PC-3 (cell line): ENCODE measurements at regions not wholly inside any gene's neighbourhood (a gene's known extent, or its start where the extent isn't known, plus 50 kb on each side); places are given as distances from the start of the nearest gene placed in this dataset.
A peak's percentile ranks its signal among the peaks of the same experiment; 100 is the strongest.
"Not testable (repeated sequence)": the region's sequence is repeated elsewhere in the genome, so short reads cannot be mapped to it uniquely, and the experiment has no call there.

Source experiments
- ATAC-seq: fragments of 200-7000 bp; cut with Tn5 transposase; 2 replicates; pipeline ENCODE4 v1.9.1; 2020; ENCODE audit warnings: mild to moderate bottlenecking, moderate library complexity
- BruUV-seq: library from RNA; stranded (reverse); fragments of 400-500 nt; replicated peaks from 2 replicates; lab custom pipeline; 2021; lab: Mats Ljungman, UMichigan
- CTCF ChIA-PET: fragments of 300-600 bp; sonication (Branson Sonifier 250); formaldehyde crosslinking; loops from one replicate; lab custom pipeline; 2022; ENCODE audit warnings: antibody characterized with exemption; lab: Charles Lee
- POLR2A ChIA-PET: fragments of 300-600 bp; sonication (Branson Sonifier 250); formaldehyde crosslinking; loops from one replicate; lab custom pipeline; 2022; ENCODE audit warnings: antibody characterized with exemption; ENCODE audit not compliant: unreplicated experiment; lab: Charles Lee
- DNase-seq: peaks from one replicate; pipeline ENCODE4 v3.0.0-alpha.2; 2015
- H2AFZ ChIP-seq: fragments of 300-600 bp; sonication (generic); 2 replicates; pipeline ENCODE4 v1.6.0; 2016; ENCODE audit warnings: antibody characterized with exemption, low read length
- H3F3A ChIP-seq: fragments of 300-600 bp; sonication (generic); one replicate; pipeline ENCODE4 v1.6.0; 2017; ENCODE audit warnings: antibody characterized with exemption, low read length, control low read depth, mild to moderate bottlenecking; ENCODE audit not compliant: unreplicated experiment
- H3K27ac ChIP-seq: fragments of 300-600 bp; sonication (generic); 2 replicates; pipeline ENCODE4 v1.5.1; 2016; ENCODE audit warnings: mild to moderate bottlenecking, low read length
- H3K27me3 ChIP-seq: fragments of 300-600 bp; sonication (generic); 2 replicates; pipeline ENCODE4 v1.6.1; 2016; ENCODE audit warnings: low read length, mixed read lengths
- H3K36me3 ChIP-seq: fragments of 300-600 bp; sonication (generic); 2 replicates; pipeline ENCODE4 v1.6.1; 2016; ENCODE audit warnings: low read depth, mixed run types, low read length, mixed read lengths
- H3K4me1 ChIP-seq: fragments of 300-600 bp; sonication (generic); 2 replicates; pipeline ENCODE4 v1.5.1; 2016; ENCODE audit warnings: low read length; ENCODE audit not compliant: insufficient read depth
- H3K4me2 ChIP-seq: fragments of 300-600 bp; sonication (generic); 2 replicates; pipeline ENCODE4 v1.6.0; 2016; ENCODE audit warnings: low read length
- H3K4me3 ChIP-seq: fragments of 300-600 bp; sonication (generic); 2 replicates; pipeline ENCODE4 v1.5.1; 2016; ENCODE audit warnings: mild to moderate bottlenecking, low read length, mixed read lengths
- H3K79me2 ChIP-seq: fragments of 300-600 bp; sonication (generic); 2 replicates; pipeline ENCODE4 v1.6.1; 2017; ENCODE audit warnings: low read length, mixed read lengths
- H3K9ac ChIP-seq: fragments of 300-600 bp; sonication (generic); 2 replicates; pipeline ENCODE4 v1.6.0; 2016; ENCODE audit warnings: mild to moderate bottlenecking, low read length
- H3K9me2 ChIP-seq: fragments of 300-600 bp; sonication (generic); replicated peaks from 2 replicates; pipeline ENCODE4 v1.6.1; 2016; ENCODE audit warnings: mixed run types, low read length, mixed read lengths
- H3K9me3 ChIP-seq: fragments of 300-600 bp; sonication (generic); 2 replicates; pipeline ENCODE4 v1.6.1; 2016; ENCODE audit warnings: low read length, mixed read lengths
- H4K20me1 ChIP-seq: fragments of 300-600 bp; sonication (generic); 2 replicates; pipeline ENCODE4 v1.6.1; 2016; ENCODE audit warnings: low read length, mixed read lengths
- CTCF ChIP-seq: fragments of 300-600 bp; sonication (generic); conservative IDR thresholded peaks from 2 replicates; pipeline ENCODE4 v1.5.1; 2017; ENCODE audit warnings: antibody characterized with exemption, low read depth, mild to moderate bottlenecking, low read length
- EZH2 ChIP-seq: fragments of 300-600 bp; sonication (generic); IDR thresholded peaks from one replicate; pipeline ENCODE4 v1.6.1; 2017; ENCODE audit warnings: antibody characterized with exemption, mild to moderate bottlenecking, low read length; ENCODE audit not compliant: unreplicated experiment
- EZH2phosphoT487 ChIP-seq: fragments of 300-600 bp; sonication (generic); IDR thresholded peaks from 2 replicates; pipeline ENCODE4 v1.6.1; 2018; ENCODE audit warnings: mild to moderate bottlenecking, antibody characterized with exemption, low read length, borderline replicate concordance
- intact Hi-C: fragments of 100-400 bp; cut with micrococcal nuclease; formaldehyde crosslinking; loops from 2 replicates; pipeline ENCODE4 v1.9.0; 2023

- intact Hi-C loops = no loop called here
- no peak for TF ChIP-seq EZH2
- Histone ChIP-seq H3K79me2 (no peaks in the 10 kb centered on the region), H3K4me3 (no peak overlapping the region), H3K27ac (no peak overlapping the region), H4K20me1 (no peaks in the 10 kb centered on the region), H3F3A (no peaks in the 10 kb centered on the region), H3K4me2 (no peak overlapping the region), H3K36me3 (no peaks in the 10 kb centered on the region), H3K27me3 (no peaks in the 10 kb centered on the region), H3K4me1 (no peaks in the 10 kb centered on the region), H3K9me3 (no peaks in the 10 kb centered on the region), H3K9ac (no peak overlapping the region), H2AFZ (no peak overlapping the region), H3K9me2 (no peaks in the 10 kb centered on the region)
- POLR2A ChIA-PET = no interaction called here
- no TSS peak for BruUV-seq
- DNase-seq = no peak
- CTCF ChIA-PET = no interaction called here
- ATAC-seq = no peak
These were observed 525.0 kb upstream of the SLITRK6 start for GRCh38 chr13:86324191-86324590.

- no peaks in the 10 kb centered on the region for H3K4me1 ChIP-seq
- H3K27me3 ChIP-seq = no peaks in the 10 kb centered on the region
- H3K27ac ChIP-seq = no peak overlapping the region
- POLR2A ChIA-PET = no interaction called here
- peak; percentile 23 for DNase-seq
- H2AFZ ChIP-seq = no peak overlapping the region
- H4K20me1 ChIP-seq = no peaks in the 10 kb centered on the region
- H3K9ac ChIP-seq = no peak overlapping the region
- no peak overlapping the region for H3K4me2 ChIP-seq
- TF ChIP-seq EZH2phosphoT487 = no peak
- H3K79me2 ChIP-seq = no peaks in the 10 kb centered on the region
- ATAC-seq = no peak
- H3F3A ChIP-seq = no peaks in the 10 kb centered on the region
- CTCF ChIA-PET = no interaction called here
- BruUV-seq = no TSS peak
- H3K4me3 ChIP-seq = no peak overlapping the region
- H3K36me3 ChIP-seq = no peaks in the 10 kb centered on the region
- H3K9me3 ChIP-seq = no peaks in the 10 kb centered on the region
- H3K9me2 ChIP-seq = no peaks in the 10 kb centered on the region
- intact Hi-C loops = no loop called here
These were observed 556.1 kb upstream of the SLITRK6 start for GRCh38 chr13:86355301-86355700.

GRCh38 chr13:86357106-86357505 lies 557.9 kb upstream of the SLITRK6 start:
- Histone ChIP-seq H3K9ac (no peak overlapping the region), H3K9me2 (no peaks in the 10 kb centered on the region), H3K4me2 (no peak overlapping the region), H3K79me2 (no peaks in the 10 kb centered on the region), H3K36me3 (no peaks in the 10 kb centered on the region), H4K20me1 (no peaks in the 10 kb centered on the region), H3K9me3 (no peaks in the 10 kb centered on the region), H3F3A (no peaks in the 10 kb centered on the region), H3K4me3 (no peak overlapping the region), H3K4me1 (no peaks in the 10 kb centered on the region), H3K27ac (no peak overlapping the region), H2AFZ (no peak overlapping the region), H3K27me3 (no peaks in the 10 kb centered on the region)
- POLR2A ChIA-PET = no interaction called here
- intact Hi-C loops = no loop called here
- TF ChIP-seq CTCF (no peak), EZH2phosphoT487 (no peak), EZH2 (no peak)
- CTCF ChIA-PET = no interaction called here
- no TSS peak for BruUV-seq
- ATAC-seq = no peak
- DNase-seq = no peak

GRCh38 chr13:86363749-86364148 lies 564.5 kb upstream of the SLITRK6 start:
- H3K4me3 ChIP-seq, H3K9me3 ChIP-seq, BruUV-seq, H3K4me2 ChIP-seq, H3K27me3 ChIP-seq, H2AFZ ChIP-seq, H3K79me2 ChIP-seq, ATAC-seq, H3F3A ChIP-seq, intact Hi-C loops, H3K9ac ChIP-seq, H3K9me2 ChIP-seq, H3K36me3 ChIP-seq, H3K4me1 ChIP-seq, H4K20me1 ChIP-seq, POLR2A ChIA-PET, H3K27ac ChIP-seq, CTCF ChIA-PET, DNase-seq: not testable (repeated sequence)
